GM19324 (cell line): ENCODE measurements at regions not wholly inside any gene's neighbourhood (a gene's known extent, or its start where the extent isn't known, plus 50 kb on each side); places are given as distances from the start of the nearest gene placed in this dataset.

Experiments
- ATAC-seq: cut with Tn5 transposase; IDR thresholded peaks from one replicate; pipeline ENCODE4 v1.9.1; 2021; ENCODE audit warnings: mild to moderate bottlenecking, moderate library complexity; ENCODE audit not compliant: unreplicated experiment, low FRiP score

DNA sequence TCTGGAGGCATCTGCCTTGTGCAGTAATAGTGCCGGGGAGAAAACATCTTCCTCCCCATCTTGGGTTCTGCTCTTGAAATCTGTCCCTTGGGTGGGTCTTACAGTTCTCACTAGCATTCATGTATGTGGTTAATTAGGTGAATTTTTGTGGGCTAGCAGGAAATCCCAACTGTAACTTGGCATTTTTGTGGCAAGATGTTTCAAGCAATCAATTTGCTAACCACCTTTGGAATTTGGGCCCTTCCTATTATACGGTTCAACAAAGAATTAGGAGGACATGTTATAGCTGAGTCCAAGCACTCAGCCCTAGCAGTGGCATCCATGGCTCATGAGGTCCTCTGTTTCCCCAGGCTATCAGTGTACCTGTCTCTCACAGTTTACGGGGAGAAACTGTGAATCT lies 89.1 kb upstream of the MTNR1B start:
- ATAC-seq: no peak

GRCh38 chr11:92881940-92882450 lies 87.5 kb upstream of the MTNR1B start:
- no peak for ATAC-seq

- no peak for ATAC-seq
Measured at GRCh38 chr11:92882828-92883611, 86.4 kb upstream of the MTNR1B start.

DNA sequence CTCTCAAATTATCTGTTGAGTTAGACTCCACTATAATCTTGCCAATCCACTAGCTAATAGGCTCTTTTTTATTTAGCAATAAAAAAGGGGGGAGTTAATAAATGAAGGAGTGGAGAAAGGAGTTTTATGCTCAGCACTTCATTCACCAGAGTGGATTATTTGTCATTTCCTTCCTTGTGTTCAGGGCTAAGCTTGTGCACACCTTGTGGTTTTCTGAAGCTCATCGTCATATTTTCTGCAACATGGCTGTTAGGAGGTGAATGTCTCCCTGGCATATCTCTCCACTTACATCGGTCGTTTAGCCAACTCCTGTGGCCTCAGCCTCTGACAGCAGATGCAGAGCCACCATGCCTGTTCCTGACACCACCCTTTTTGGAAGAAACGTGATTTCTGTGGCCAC lies 83.9 kb upstream of the MTNR1B start:
- no peak for ATAC-seq

DNA sequence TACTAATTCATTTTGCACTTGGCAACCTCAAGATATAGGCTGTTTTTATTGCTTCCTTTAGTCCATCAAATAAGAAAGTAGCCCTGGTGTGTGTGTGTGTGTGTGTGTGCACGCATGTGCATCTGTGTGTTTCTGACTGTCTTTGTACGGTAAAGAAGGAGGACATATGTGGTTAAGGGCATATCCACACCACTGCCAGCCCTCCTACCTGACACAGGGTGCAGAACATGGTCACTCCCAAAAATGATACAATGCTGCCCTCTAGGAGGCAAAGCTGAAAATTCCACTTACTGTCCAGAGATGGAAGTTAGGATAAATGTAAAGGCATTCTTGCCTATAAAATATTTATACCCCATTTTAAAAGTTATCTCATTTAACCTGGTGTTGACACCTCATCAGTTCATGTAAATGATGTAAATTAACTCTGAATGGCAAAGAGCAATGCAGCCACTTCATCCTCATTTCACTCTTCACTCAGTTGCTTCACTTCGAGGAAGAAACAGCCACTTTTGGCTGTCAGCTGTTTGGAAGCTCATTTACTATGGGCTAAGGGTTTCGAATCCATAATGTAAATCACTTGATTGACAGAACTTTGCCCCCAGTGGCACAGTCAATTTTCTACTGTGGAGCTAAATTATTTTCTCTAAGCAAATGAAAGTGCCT lies 83.1 kb upstream of the MTNR1B start:
- ATAC-seq: no peak

GRCh38 chr11:92888696-92889095 lies 80.8 kb upstream of the MTNR1B start:
- ATAC-seq: no peak

- ATAC-seq: no peak
Measured at GRCh38 chr11:92890846-92891245, 78.6 kb upstream of the MTNR1B start.

DNA sequence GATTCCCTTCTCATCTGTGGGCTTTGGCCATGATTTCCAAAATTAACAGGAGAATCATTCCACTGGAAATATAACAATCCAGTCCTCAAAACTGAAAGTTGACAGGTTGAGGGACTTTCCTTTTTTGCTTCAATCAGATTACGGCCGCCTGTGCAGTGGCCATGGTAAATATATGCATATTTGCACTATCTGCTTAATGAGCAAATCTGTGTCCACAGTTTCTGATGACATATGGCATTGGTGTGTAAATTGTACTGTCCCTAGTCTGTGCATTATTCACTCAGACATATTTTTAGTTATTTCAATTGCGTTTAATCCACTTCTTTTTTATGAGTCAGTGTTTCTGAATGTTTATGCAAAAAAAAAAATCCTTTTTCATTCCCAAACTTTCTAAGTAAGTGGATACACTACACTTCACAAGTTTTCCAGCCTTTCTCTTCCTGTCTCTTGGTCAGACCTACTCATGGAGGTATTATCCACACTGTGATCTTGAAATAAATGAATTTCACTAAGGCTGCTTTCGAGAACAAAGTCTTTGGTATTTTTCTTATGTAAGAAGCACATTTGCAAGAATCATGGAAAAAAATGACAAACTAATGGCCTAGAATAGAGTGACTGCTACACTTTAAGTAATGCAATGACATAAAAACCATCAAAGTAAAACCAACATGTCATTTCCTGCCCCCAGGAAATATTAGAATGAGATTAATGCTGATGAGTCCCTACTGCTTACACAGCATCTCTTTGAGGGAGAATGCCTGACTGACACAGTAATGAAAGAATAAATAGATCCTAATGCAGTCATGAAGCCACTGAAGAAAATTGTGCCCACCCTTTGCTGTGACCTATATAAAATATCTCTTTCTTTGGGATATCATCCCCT lies 76.4 kb upstream of the MTNR1B start:
- no peak for ATAC-seq

DNA sequence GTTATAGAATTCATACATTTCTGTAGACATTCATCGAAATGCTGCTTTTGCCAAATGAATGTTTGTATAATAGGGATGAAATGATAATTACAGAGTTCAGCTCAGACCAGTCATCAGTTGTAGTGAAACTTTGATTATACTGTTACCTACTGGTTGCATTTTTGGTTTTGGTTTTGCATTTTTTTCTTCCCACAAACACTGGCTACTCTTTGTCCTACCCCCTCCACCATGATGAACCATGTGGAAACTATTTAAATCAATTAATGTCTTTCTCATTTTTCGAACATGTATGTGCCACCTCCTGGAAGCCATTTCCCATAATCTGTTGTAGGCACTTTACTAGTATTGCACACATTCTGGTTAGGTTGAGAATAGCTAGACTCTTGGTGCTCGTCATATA lies 75.3 kb upstream of the MTNR1B start:
- no peak for ATAC-seq

DNA sequence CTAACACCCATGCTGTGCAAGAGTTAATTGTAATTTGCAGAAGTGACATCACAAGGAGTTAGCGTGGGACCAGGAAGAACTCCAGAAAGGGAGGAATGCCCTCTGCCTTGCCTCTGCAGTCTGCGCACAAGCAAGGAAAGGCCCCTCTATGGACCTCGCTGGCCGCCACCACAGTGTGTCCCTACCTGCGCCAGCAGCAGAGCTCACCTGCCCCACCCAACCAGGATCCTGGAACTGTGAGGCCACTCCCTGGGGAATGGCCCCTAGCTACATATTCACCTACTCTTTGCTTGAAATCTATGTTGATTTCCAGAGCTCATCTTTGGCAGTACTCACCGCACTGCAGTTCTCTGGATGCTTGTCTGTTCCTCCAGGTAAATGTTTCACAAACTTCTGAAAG lies 72.0 kb upstream of the MTNR1B start:
- no peak for ATAC-seq

DNA sequence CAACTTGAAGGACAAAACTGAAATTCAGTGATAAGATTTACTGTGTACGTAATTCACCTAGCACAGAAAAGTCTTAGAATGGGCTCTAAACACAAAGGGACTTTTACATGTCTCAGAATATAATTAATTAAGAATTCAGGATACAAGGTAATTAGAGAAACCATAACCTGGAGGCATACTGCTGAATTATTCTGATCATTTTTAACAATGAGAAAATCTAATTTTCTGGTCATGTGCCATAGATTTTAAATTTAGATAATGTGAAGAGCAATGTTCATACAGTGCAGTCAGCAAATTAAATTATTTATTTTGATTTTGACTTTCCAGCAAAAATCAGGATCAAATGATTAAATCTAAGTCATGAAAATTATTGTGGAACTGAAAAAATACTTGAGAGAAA lies 67.0 kb upstream of the MTNR1B start:
- no peak for ATAC-seq

DNA sequence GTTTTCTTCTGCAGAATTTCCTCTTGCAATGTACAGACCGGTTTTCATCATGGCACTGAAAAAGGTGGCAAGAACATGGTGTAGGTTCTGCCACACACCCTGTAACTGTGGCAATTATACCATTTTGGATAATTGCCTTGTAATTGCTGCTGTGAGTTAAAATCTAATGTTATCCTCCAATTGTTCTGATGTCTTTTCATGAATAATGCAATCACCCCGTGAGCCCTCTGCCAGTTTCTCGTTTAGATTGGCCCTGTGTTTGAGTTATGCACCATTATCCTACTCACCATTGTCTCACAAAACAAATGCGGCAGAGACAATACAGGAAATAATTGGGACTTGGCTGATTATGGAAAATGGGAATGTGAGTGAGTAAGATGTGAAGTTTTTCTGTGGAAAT lies 61.8 kb upstream of the MTNR1B start:
- ATAC-seq: no peak

DNA sequence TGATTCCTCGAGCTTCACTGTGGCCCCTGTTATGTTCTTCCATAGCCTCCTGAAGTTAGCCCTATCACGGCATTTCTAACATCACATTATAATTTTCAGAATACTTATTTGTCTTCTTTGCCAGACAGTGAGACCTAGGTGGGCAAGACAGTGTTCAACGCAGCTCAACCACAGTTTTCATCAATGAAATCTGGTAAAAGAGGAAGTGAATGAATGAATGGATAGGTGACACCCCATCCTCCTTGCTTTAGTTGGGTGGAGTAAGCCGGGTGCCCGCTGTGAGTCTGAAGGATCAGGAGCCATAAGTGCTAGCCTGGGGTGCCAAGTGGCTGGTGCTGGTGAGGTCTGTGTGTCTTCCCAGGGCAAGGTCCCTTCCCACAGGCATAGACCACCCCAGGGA lies 60.2 kb upstream of the MTNR1B start:
- no peak for ATAC-seq

DNA sequence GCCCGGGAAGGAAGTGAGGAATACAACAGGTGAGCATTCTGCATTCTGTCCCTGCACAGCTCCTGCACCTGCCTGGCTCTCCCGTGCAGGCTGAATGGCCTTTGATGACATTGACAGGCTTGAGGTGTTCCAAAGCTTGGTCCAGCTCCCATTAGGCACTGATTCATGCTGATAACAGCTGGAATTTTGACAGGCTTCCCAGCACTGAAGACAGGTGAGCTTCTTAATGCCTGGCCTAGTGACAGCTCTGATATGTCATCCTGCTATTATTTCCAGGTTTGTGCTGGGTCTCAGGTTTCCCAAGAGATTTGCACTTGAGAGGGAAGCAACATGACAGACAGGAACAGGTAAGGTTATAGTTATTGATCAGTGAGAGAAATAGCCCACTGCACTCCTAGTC lies 58.0 kb upstream of the MTNR1B start:
- ATAC-seq: no peak

DNA sequence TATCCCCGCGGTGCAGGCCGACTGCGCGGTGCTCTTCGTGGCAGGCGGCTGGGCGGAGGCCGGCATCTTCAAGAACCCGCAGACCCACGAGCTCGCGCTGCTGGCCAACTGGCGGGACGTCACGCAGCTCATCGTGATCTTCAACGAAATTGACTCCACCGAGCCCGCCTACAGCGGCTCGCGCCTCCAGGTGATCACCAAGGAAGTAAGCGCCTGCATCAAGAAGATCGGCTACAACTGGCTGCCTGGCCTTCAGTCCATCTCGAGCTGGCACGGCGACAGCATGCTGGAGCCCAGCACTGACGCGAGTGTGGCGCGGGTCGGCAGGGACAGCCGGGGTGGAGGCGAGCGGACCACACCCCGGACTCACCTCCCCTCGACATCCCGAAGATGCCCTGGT lies 53.9 kb upstream of the MTNR1B start:
- ATAC-seq: no peak

- no peak for ATAC-seq
Measured at GRCh38 chr11:92916299-92916698, 53.2 kb upstream of the MTNR1B start.

GRCh38 chr11:92917927-92918326 lies 51.5 kb upstream of the MTNR1B start:
- ATAC-seq: no peak

- no peak for ATAC-seq
Measured at GRCh38 chr11:92919048-92919447, 50.4 kb upstream of the MTNR1B start.
